Fibroblast of villous mesenchyme (primary cell): ENCODE measurements at regions not wholly inside any gene's neighbourhood (a gene's known extent, or its start where the extent isn't known, plus 50 kb on each side); places are given as distances from the start of the nearest gene placed in this dataset.

Experiments used
- DNase-seq: peaks from one replicate; pipeline ENCODE4 v3.0.0-alpha.2; 2010; ENCODE audit warnings: low read depth
- H3K4me3 ChIP-seq: 2 replicates; pipeline ENCODE4 v1.5.1; 2011; ENCODE audit warnings: low read depth, mild to moderate bottlenecking, low read length
- CTCF ChIP-seq: IDR thresholded peaks from 2 replicates; pipeline ENCODE4 v1.5.1; 2012; ENCODE audit warnings: low read depth, mild to moderate bottlenecking, low read length; ENCODE audit not compliant: insufficient read depth

GRCh38 chr5:120086081-120086480 lies 378.0 kb upstream of the PRR16 start:
- DNase-seq = no peak
- no peak for TF ChIP-seq CTCF
- H3K4me3 ChIP-seq = no peak overlapping the region

- H3K4me3 ChIP-seq = no peak overlapping the region
- DNase-seq = no peak
- TF ChIP-seq CTCF = no peak
Measured at GRCh38 chr5:120088412-120088811, 375.7 kb upstream of the PRR16 start.

GRCh38 chr5:120088836-120089235 lies 375.3 kb upstream of the PRR16 start:
- H3K4me3 ChIP-seq = no peak overlapping the region
- no peak for DNase-seq
- no peak for TF ChIP-seq CTCF

- no peak for DNase-seq
- H3K4me3 ChIP-seq = no peak overlapping the region
- TF ChIP-seq CTCF = no peak
Measured at GRCh38 chr5:120091376-120091948, 372.6 kb upstream of the PRR16 start.

GRCh38 chr5:120092649-120093048 lies 371.5 kb upstream of the PRR16 start:
- no peak for TF ChIP-seq CTCF
- DNase-seq = no peak
- no peak overlapping the region for H3K4me3 ChIP-seq

GRCh38 chr5:120093178-120093577 lies 370.9 kb upstream of the PRR16 start:
- TF ChIP-seq CTCF = no peak
- no peak for DNase-seq
- no peak overlapping the region for H3K4me3 ChIP-seq

- TF ChIP-seq CTCF = no peak
- peak; percentile 51 for DNase-seq
- peak overlapping the region; percentile 3 for H3K4me3 ChIP-seq
Measured at GRCh38 chr5:120096413-120096812, 367.7 kb upstream of the PRR16 start.
